Fibroblast of villous mesenchyme (primary cell): ENCODE measurements at regions not wholly inside any gene's neighbourhood (a gene's known extent, or its start where the extent isn't known, plus 50 kb on each side); places are given as distances from the start of the nearest gene placed in this dataset.
A peak's percentile ranks its signal among the peaks of the same experiment; 100 is the strongest.

Experiments
- DNase-seq: peaks from one replicate; pipeline ENCODE4 v3.0.0-alpha.2; 2010; ENCODE audit warnings: low read depth
- H3K4me3 ChIP-seq: 2 replicates; pipeline ENCODE4 v1.5.1; 2011; ENCODE audit warnings: low read depth, mild to moderate bottlenecking, low read length
- TF ChIP-seq, protein P1 (sequence below): IDR thresholded peaks from 2 replicates; pipeline ENCODE4 v1.5.1; 2012; ENCODE audit warnings: low read depth, mild to moderate bottlenecking, low read length; ENCODE audit not compliant: insufficient read depth

DNA sequence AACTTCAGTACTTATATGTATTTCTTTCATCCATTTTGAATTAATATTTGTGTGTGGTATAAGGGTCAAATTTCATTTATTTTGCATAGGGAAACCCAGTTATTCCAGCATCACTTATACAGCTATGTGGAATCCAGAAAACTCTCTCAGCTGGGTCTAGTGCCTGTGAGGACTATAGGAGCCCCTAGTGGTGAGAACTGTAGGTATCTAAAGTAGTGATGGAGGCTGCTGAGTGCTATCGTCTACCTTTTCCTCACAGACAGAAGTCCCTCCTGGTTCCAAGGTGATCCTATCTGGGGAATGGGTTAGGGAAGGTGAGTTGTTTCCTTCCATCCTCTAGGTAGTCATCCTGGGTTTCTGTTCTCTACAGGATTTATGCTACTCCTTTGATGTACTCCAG lies 352.0 kb upstream of the C1orf87 start:
- DNase-seq, result no peak
- TF ChIP-seq, protein P1, sequence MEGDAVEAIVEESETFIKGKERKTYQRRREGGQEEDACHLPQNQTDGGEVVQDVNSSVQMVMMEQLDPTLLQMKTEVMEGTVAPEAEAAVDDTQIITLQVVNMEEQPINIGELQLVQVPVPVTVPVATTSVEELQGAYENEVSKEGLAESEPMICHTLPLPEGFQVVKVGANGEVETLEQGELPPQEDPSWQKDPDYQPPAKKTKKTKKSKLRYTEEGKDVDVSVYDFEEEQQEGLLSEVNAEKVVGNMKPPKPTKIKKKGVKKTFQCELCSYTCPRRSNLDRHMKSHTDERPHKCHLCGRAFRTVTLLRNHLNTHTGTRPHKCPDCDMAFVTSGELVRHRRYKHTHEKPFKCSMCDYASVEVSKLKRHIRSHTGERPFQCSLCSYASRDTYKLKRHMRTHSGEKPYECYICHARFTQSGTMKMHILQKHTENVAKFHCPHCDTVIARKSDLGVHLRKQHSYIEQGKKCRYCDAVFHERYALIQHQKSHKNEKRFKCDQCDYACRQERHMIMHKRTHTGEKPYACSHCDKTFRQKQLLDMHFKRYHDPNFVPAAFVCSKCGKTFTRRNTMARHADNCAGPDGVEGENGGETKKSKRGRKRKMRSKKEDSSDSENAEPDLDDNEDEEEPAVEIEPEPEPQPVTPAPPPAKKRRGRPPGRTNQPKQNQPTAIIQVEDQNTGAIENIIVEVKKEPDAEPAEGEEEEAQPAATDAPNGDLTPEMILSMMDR, result peak; percentile 32
- no peak overlapping the region for H3K4me3 ChIP-seq

GRCh38 chr1:60423146-60423780 lies 349.7 kb upstream of the C1orf87 start:
- TF ChIP-seq, protein P1, result no peak
- no peak for DNase-seq
- no peak overlapping the region for H3K4me3 ChIP-seq

DNA sequence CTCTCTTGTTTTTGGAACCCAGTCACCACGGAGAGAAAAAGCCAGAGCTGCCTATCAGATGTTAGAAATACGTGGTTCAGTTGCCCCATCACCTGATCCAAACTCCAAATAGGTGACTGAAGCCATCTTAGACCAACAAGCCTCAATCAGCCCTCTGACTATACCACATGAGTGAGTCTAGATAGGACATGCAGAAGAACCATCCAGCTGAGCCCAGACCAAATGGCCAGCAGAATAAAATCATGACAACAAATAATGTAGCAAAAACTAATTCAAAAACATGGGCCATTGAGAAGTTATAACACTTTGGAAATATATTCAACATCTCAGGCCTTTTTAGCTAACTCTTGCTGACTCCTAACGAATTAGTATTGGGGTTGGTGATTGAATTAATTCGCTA lies 348.4 kb upstream of the C1orf87 start:
- DNase-seq, result no peak
- no peak overlapping the region for H3K4me3 ChIP-seq
- TF ChIP-seq, protein P1, result no peak

GRCh38 chr1:60419023-60419422 lies 345.5 kb upstream of the C1orf87 start:
- DNase-seq, result no peak
- TF ChIP-seq, protein P1, result no peak
- no peak overlapping the region for H3K4me3 ChIP-seq

DNA sequence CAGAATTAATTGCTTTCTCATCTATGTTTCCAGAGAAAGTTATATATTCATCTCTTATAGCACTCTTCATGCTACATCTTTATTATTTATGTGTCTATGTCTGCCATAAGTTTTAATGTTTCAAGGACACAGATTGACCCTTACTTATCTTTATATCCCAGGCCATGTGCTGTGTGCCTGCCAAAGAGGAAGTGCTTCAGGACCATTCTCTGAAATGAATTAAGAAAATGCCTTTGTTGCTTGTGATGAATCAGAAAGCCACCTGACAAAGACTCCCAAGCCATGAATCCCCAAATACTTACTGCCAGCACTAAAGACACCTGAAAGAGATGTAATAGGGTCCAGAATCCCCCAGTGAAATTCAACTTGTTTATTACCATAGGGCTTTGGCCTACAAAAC lies 342.1 kb upstream of the C1orf87 start:
- DNase-seq, result no peak
- TF ChIP-seq, protein P1, result no peak
- no peak overlapping the region for H3K4me3 ChIP-seq

DNA sequence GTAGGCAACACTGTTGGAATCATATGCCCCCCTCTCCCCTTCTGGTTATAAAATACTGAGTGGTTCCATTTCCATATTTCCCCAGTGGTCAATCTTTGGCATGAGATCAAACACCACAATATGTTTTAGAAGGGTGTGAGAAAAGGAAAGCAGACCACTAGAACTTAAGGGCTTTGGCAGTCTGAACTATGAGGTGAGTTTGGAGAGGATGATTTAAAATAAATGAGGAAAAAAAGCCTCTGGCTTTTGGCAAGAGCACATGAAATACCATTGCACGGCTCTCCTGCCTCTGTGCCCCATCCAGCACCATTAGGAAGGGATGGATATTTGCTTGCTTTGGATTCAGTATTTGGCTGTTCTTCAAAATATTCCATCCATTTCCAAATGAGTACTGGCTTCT lies 339.5 kb upstream of the C1orf87 start:
- H3K4me3 ChIP-seq, result no peak overlapping the region
- DNase-seq, result no peak
- TF ChIP-seq, protein P1, result no peak

DNA sequence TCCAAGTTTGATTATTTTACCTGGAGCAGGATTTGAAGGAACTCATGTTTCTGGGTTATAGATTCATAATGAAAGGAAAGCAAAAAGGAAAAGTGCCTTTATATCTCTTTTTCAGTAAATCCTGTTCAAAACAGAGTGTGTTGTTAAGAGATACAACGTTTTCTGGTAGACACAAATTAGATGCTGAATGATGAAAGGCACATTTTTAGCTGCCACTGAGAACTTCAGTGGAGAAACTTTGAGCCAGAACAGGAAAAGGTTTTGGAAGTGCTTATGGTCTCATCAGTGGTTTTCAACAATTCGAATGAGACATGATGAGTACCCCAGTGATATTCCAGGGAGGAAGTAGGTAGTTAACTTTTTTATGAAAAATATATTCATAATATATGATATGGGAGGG lies 338.0 kb upstream of the C1orf87 start:
- no peak for DNase-seq
- H3K4me3 ChIP-seq, result no peak overlapping the region
- TF ChIP-seq, protein P1, result no peak
